Esophagus muscularis mucosa (tissue), 4 donors: ENCODE measurements at regions not wholly inside any gene's neighbourhood (a gene's known extent, or its start where the extent isn't known, plus 50 kb on each side); places are given as distances from the start of the nearest gene placed in this dataset.

Experiments
- DNase-seq: peaks from one replicate; pipeline ENCODE4 v3.0.0-alpha.2; 2017; ENCODE audit errors: extremely low spot score
- H3K27ac ChIP-seq, 4 donors: fragments of 200-600 bp; sonication (generic); replicated peaks in 1 of 4; 1 replicate in 3 of 4; 2 replicates in 1 of 4; pipeline ENCODE4 v1.5.1; 2016 to 2019; ENCODE audit warnings: mild to moderate bottlenecking in 1 of 4
- H3K27me3 ChIP-seq, 4 donors: fragments of 200-600 bp; sonication (generic); one replicate each; pipeline versions ENCODE4 v1.5.1 to v1.6.0; 2016 to 2019
- H3K36me3 ChIP-seq, 4 donors: fragments of 200-600 bp; sonication (generic); one replicate each; pipeline ENCODE4 v1.5.1; 2016 to 2019
- H3K4me1 ChIP-seq, 4 donors: fragments of 200-600 bp; sonication (generic); one replicate each; pipeline ENCODE4 v1.5.1; 2016 to 2019
- H3K4me3 ChIP-seq, 4 donors: fragments of 200-600 bp; sonication (generic); 1 replicate in 2 of 4; 2 replicates in 2 of 4; pipeline ENCODE4 v1.5.1; 2016 to 2019; ENCODE audit warnings: mild to moderate bottlenecking in 4 of 4, moderate library complexity in 1 of 4
- H3K9me3 ChIP-seq, 4 donors: fragments of 200-600 bp; sonication (generic); 1 replicate in 3 of 4; 2 replicates in 1 of 4; pipeline ENCODE4 v1.5.1; 2016 to 2019
- CTCF ChIP-seq, 3 experiments: fragments of 200-600 bp in 2 of 3; fragments of 450-650 bp in 1 of 3; sonication (generic) in 2 of 3; IDR thresholded peaks; one replicate each; pipeline ENCODE4 v1.5.1; 2017 to 2019; ENCODE audit warnings: antibody characterized with exemption in 3 of 3, mild to moderate bottlenecking in 2 of 3, moderate library complexity in 1 of 3
- EP300 ChIP-seq: sonication (generic); formaldehyde crosslinking; IDR thresholded peaks from one replicate; pipeline ENCODE4 v1.6.1; 2017; ENCODE audit warnings: antibody characterized with exemption
- POLR2A ChIP-seq: fragments of 450-650 bp; IDR thresholded peaks from one replicate; pipeline ENCODE4 v1.6.1; 2017; ENCODE audit warnings: antibody characterized with exemption, moderate library complexity, mild to moderate bottlenecking, low read depth
- POLR2AphosphoS5 ChIP-seq, 2 donors: sonication (generic); formaldehyde crosslinking; IDR thresholded peaks; one replicate each; pipeline ENCODE4 v1.6.1; 2017; ENCODE audit warnings: antibody characterized with exemption in 2 of 2
- WGBS: methylation state at CpG from one replicate; pipeline ENCODE4 v1.1.5; 2018; 5-methylcytosine and 5-hydroxymethylcytosine counted together
- intact Hi-C: fragments of 100-400 bp; cut with DNase I; formaldehyde crosslinking; loops from one replicate; pipeline ENCODE4 v1.15.1; 2023

DNA sequence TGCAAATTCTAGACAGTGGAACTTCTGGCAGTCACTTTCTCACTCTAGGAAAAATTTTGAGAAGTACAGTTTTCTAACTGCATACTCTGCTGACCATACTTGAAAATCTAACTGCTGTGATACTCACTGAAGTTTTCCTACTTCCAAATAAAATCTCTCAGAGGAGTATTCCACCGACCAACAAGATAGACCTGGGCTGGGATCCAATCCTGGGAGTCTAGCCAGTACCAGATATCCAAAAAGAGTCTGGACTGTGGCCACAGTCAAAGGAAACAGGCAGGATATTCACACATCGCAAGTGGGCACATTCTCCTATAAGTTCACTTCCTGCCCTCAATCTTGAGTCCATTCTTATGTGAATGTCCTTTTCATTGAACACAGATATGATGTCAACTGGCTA, 1138.7 kb upstream of the PCDH7 start:
- no peak for DNase-seq
- TF ChIP-seq CTCF (IDR thresholded peaks at IDR 0.05) (no peak), POLR2A (no peak), EP300 (no peak), POLR2AphosphoS5 (IDR thresholded peaks at IDR 0.05) (no peak)
- H3K27ac ChIP-seq = no peak overlapping the region
- no peaks in the 10 kb centered on the region for H3K27me3 ChIP-seq
- H3K36me3 ChIP-seq = no peaks in the 10 kb centered on the region
- H3K9me3 ChIP-seq = no peaks in the 10 kb centered on the region
- WGBS = 0% methylated on average over 2 of the region's 2 CpGs
- no peak overlapping the region for H3K4me3 ChIP-seq
- peaks cover 0 to 11% (median 0%) of the 10 kb centered on the region in 4 donors for H3K4me1 ChIP-seq
- intact Hi-C loops = no loop called here

- Histone ChIP-seq H3K4me1 (no peaks in the 10 kb centered on the region), H3K9me3 (no peaks in the 10 kb centered on the region), H3K4me3 (no peak overlapping the region), H3K36me3 (no peaks in the 10 kb centered on the region), H3K27ac (no peak overlapping the region), H3K27me3 (no peaks in the 10 kb centered on the region)
- 56% methylated on average over 3 of the region's 3 CpGs for WGBS
- DNase-seq = no peak
- TF ChIP-seq POLR2A (no peak), EP300 (no peak), POLR2AphosphoS5 (IDR thresholded peaks at IDR 0.05) (no peak), CTCF (IDR thresholded peaks at IDR 0.05) (no peak)
- intact Hi-C loops = no loop called here
Measured at GRCh38 chr4:29588617-29589016, 1131.6 kb upstream of the PCDH7 start.

- DNase-seq = no peak
- Histone ChIP-seq H3K9me3 (no peaks in the 10 kb centered on the region), H3K27ac (no peak overlapping the region), H3K27me3 (no peaks in the 10 kb centered on the region), H3K4me1 (no peaks in the 10 kb centered on the region), H3K4me3 (no peak overlapping the region), H3K36me3 (no peaks in the 10 kb centered on the region)
- intact Hi-C loops = no loop called here
- WGBS = 76% methylated on average over 5 of the region's 5 CpGs
- TF ChIP-seq POLR2AphosphoS5 (IDR thresholded peaks at IDR 0.05) = no peak
- TF ChIP-seq CTCF (IDR thresholded peaks at IDR 0.05) = no peak
- TF ChIP-seq EP300 = no peak
- TF ChIP-seq POLR2A = no peak
Measured at GRCh38 chr4:29596228-29596627, 1123.9 kb upstream of the PCDH7 start.

DNA sequence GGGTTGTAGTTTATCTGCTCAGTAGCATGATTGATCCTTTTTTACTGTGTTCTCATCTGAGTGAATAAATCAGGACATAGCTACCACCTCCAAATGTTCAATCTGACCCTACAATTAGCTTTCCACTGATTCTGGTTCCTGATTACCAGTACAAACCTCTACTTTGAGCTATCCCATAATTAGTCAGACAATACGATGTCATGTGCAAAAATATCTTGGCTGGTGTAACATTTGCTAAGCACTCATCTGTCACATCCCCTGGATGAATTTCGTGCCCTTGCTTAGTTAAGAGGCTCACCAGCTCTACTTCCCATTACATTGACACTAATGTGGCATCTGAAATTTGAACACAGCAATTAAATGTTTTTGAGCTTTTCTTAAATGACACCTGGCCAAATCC, 1101.0 kb upstream of the PCDH7 start:
- Histone ChIP-seq H3K27me3 (no peaks in the 10 kb centered on the region), H3K4me3 (no peak overlapping the region), H3K27ac (no peak overlapping the region), H3K36me3 (no peaks in the 10 kb centered on the region), H3K9me3 (no peaks in the 10 kb centered on the region), H3K4me1 (no peaks in the 10 kb centered on the region)
- DNase-seq = no peak
- intact Hi-C loops = no loop called here
- no peak for TF ChIP-seq POLR2A
- no peak for TF ChIP-seq EP300
- TF ChIP-seq POLR2AphosphoS5 (IDR thresholded peaks at IDR 0.05) = no peak
- TF ChIP-seq CTCF (IDR thresholded peaks at IDR 0.05) = no peak
- 72% methylated on average over 2 of the region's 2 CpGs for WGBS

GRCh38 chr4:29632199-29632598, 1088.0 kb upstream of the PCDH7 start:
- no peaks in the 10 kb centered on the region for H3K27me3 ChIP-seq
- no peak overlapping the region for H3K4me3 ChIP-seq
- H3K27ac ChIP-seq = no peak overlapping the region
- intact Hi-C loops = no loop called here
- H3K4me1 ChIP-seq = no peaks in the 10 kb centered on the region
- no peak for DNase-seq
- WGBS = 40% methylated on average over 2 of the region's 2 CpGs
- no peak for TF ChIP-seq EP300
- TF ChIP-seq POLR2AphosphoS5 (IDR thresholded peaks at IDR 0.05) = no peak
- TF ChIP-seq POLR2A = no peak
- no peak for TF ChIP-seq CTCF (IDR thresholded peaks at IDR 0.05)
- H3K36me3 ChIP-seq = no peaks in the 10 kb centered on the region
- no peaks in the 10 kb centered on the region for H3K9me3 ChIP-seq
